Left lung (tissue), 4 donors: ENCODE measurements at regions not wholly inside any gene's neighbourhood (a gene's known extent, or its start where the extent isn't known, plus 50 kb on each side); places are given as distances from the start of the nearest gene placed in this dataset.

Source experiments
- ATAC-seq: fragments of 200-7000 bp; cut with Tn5 transposase; one replicate; pipeline ENCODE4 v1.9.1; 2020; ENCODE audit warnings: moderate library complexity
- DNase-seq, 4 donors: peaks; one replicate each; pipeline ENCODE4 v3.0.0-alpha.2; 2013 to 2020
- H3K27ac ChIP-seq, 2 donors: fragments of 200-600 bp; sonication (generic) in 1 of 2; one replicate each; pipeline versions ENCODE4 v1.5.0 to v1.8.0; 2020 to 2021
- H3K27me3 ChIP-seq, 2 donors: fragments of 200-600 bp; sonication (generic) in 1 of 2; one replicate each; pipeline versions ENCODE4 v1.5.0 to v1.8.0; 2020 to 2021
- H3K36me3 ChIP-seq, 2 donors: fragments of 200-600 bp; sonication (generic) in 1 of 2; one replicate each; pipeline versions ENCODE4 v1.5.0 to v1.8.0; 2020 to 2021
- H3K4me1 ChIP-seq, 2 donors: fragments of 200-600 bp; one replicate each; pipeline ENCODE4 v1.8.0; 2021
- H3K4me3 ChIP-seq, 2 donors: fragments of 200-600 bp; sonication (generic) in 1 of 2; one replicate each; pipeline versions ENCODE4 v1.5.0 to v1.8.0; 2020 to 2021; ENCODE audit warnings: mild to moderate bottlenecking in 1 of 2
- H3K9me3 ChIP-seq, 2 donors: fragments of 200-600 bp; sonication (generic) in 1 of 2; one replicate each; pipeline versions ENCODE4 v1.5.0 to v1.8.0; 2020 to 2021
- intact Hi-C, 2 donors: fragments of 100-400 bp; cut with DNase I; formaldehyde crosslinking; loops; one replicate each; pipeline versions ENCODE4 v1.11.2 to v1.14.2; 2022
- TF ChIP-seq, protein P1 (sequence below), 2 donors: fragments of 200-600 bp; sonication (generic) in 1 of 2; IDR thresholded peaks; one replicate each; pipeline versions ENCODE4 v1.5.0 to v1.8.0; 2021; ENCODE audit warnings: antibody characterized with exemption in 2 of 2
- donor health status: DM: no; HTN: yes; CAD: no.
- donor health status: DM: no; HTN: no; CAD: no.

DNA sequence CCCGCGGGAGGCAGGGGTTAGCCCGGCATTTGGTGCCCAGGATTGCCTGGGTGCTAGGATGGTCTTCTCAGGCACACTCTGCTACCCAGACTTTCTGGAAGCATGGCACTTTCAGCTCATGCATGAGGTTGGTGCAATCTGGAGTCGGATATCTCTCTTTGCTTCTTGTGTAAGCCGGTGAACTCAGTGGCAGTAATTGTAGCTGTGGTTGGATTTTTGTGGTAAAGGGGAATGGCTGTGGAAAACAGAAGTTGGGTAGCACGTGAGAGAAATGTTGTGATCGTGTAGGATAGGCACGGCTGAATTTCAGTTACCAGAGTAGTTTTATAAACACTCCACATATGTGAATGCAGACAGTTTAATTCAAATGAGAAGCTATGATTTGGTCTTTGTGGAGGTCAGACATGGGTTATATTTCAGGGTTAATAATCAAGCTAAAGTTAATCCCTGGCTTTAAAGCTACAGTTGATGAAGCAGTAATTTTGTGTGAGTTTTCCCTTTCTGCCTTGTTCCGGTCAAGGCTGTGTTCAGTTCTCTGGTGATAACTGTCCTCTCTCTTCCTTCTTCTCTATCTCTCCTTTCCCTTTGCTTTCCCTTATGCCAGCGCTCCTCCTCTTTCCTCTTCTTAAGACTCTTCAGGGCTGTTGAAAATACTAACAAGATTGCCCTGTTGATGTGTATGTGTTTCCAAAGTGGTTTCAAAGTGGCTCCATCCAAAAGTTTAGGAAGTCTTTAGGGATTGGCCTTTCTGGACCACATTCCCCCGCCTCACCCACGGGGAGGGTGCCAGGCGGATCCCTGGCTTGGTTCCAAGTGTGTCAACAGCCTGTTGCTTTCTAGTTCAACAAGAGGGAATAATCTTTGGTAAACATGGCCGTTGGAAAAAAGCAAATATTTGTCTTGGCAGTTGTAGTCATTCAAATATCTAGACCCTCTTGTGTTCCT lies 404.6 kb upstream of the C2CD4B start:
- H3K27ac ChIP-seq = no peak overlapping the region
- no peaks in the 10 kb centered on the region for H3K36me3 ChIP-seq
- H3K9me3 ChIP-seq = no peaks in the 10 kb centered on the region
- TF ChIP-seq, protein P1, sequence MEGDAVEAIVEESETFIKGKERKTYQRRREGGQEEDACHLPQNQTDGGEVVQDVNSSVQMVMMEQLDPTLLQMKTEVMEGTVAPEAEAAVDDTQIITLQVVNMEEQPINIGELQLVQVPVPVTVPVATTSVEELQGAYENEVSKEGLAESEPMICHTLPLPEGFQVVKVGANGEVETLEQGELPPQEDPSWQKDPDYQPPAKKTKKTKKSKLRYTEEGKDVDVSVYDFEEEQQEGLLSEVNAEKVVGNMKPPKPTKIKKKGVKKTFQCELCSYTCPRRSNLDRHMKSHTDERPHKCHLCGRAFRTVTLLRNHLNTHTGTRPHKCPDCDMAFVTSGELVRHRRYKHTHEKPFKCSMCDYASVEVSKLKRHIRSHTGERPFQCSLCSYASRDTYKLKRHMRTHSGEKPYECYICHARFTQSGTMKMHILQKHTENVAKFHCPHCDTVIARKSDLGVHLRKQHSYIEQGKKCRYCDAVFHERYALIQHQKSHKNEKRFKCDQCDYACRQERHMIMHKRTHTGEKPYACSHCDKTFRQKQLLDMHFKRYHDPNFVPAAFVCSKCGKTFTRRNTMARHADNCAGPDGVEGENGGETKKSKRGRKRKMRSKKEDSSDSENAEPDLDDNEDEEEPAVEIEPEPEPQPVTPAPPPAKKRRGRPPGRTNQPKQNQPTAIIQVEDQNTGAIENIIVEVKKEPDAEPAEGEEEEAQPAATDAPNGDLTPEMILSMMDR (IDR thresholded peaks at IDR 0.05) = no peak
- no peak overlapping the region for H3K4me3 ChIP-seq
- intact Hi-C loops = no loop called here
- H3K4me1 ChIP-seq = peaks cover 0 to 11% of the 10 kb centered on the region in 2 donors
- DNase-seq = peak in 2 of 4 donors; percentile 68 to 71
- peaks cover 0 to 1% of the 10 kb centered on the region in 2 donors for H3K27me3 ChIP-seq
- ATAC-seq = peak; percentile 74

GRCh38 chr15:62570405-62570783 lies 405.3 kb upstream of the C2CD4B start:
- no peak for ATAC-seq
- Histone ChIP-seq H3K4me1 (peaks cover 0 to 11% of the 10 kb centered on the region in 2 donors), H3K36me3 (no peaks in the 10 kb centered on the region), H3K27ac (no peak overlapping the region), H3K27me3 (no peaks in the 10 kb centered on the region), H3K9me3 (no peaks in the 10 kb centered on the region), H3K4me3 (no peak overlapping the region)
- DNase-seq = no peak
- intact Hi-C loops = no loop called here
- TF ChIP-seq, protein P1 (IDR thresholded peaks at IDR 0.05) = no peak

GRCh38 chr15:62571072-62571471 lies 406.0 kb upstream of the C2CD4B start:
- Histone ChIP-seq H3K27me3 (no peaks in the 10 kb centered on the region), H3K4me3 (no peak overlapping the region), H3K27ac (no peak overlapping the region), H3K9me3 (no peaks in the 10 kb centered on the region), H3K36me3 (no peaks in the 10 kb centered on the region), H3K4me1 (peaks cover 0 to 11% of the 10 kb centered on the region in 2 donors)
- intact Hi-C loops = no loop called here
- TF ChIP-seq, protein P1 (IDR thresholded peaks at IDR 0.05) = no peak
- DNase-seq (no peak), ATAC-seq (no peak)

GRCh38 chr15:62572797-62573196 lies 407.7 kb upstream of the C2CD4B start:
- TF ChIP-seq, protein P1 (IDR thresholded peaks at IDR 0.05) = no peak
- no peak for DNase-seq
- intact Hi-C loops = no loop called here

DNA sequence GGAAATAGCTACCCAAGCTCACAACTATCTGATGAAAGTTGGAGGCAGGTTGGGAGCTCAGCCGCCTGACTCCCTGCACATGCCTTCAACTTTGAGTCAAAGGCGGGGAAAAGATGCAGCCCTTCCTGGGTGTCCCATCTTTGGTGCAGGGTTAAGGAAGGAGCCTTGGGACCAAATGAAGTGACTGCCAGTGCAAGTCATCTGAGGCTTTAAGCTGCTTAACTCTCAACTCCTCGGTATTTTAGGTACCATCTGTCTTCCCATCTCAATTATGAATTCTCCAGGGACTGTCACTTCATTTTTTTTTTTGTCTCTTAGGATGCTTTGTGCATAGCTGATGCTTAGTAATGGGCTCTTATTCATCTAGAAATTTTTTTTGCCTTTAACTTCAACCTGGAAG lies 408.8 kb upstream of the C2CD4B start:
- intact Hi-C loops = no loop called here
- Histone ChIP-seq H3K27ac (no peak overlapping the region), H3K4me3 (no peak overlapping the region), H3K27me3 (no peaks in the 10 kb centered on the region), H3K9me3 (no peaks in the 10 kb centered on the region), H3K4me1 (peaks cover 0 to 11% of the 10 kb centered on the region in 2 donors), H3K36me3 (no peaks in the 10 kb centered on the region)
- TF ChIP-seq, protein P1 (IDR thresholded peaks at IDR 0.05) = no peak
- ATAC-seq (no peak), DNase-seq (no peak)

More at GRCh38 chr15:62572797-62573196, 407.7 kb upstream of the C2CD4B start:
- H3K4me1 ChIP-seq = peaks cover 0 to 11% of the 10 kb centered on the region in 2 donors
- ATAC-seq = no peak
- no peaks in the 10 kb centered on the region for H3K36me3 ChIP-seq
- no peak overlapping the region for H3K4me3 ChIP-seq
- no peaks in the 10 kb centered on the region for H3K27me3 ChIP-seq
- no peak overlapping the region for H3K27ac ChIP-seq
- H3K9me3 ChIP-seq = no peaks in the 10 kb centered on the region
